ENCODE measurements at regions not wholly inside any gene's neighbourhood (a gene's known extent, or its start where the extent isn't known, plus 50 kb on each side); places are given as distances from the start of the nearest gene placed in this dataset.

DNA sequence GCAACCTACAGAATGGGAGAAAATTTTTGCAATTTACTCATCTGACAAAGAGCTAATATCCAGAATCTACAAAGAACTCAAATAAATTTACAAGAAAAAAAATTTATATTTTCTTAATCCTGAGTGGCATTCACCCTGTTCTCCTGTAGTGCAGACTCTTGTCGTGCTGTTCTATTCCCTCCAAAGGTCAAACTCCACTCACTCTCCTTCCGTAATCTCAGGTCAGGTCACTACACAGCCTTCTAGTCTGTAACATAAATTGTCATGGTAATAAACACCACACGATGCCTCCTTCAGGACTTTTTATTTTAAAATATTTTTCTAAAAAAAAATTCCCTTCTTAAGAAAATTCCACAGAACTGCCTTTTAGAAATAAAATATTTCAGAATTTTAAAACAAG is 417.9 kb upstream of the GCFC2 start:
- TF ChIP-seq POLR2A (IDR thresholded peaks at IDR 0.05) = no peak
- TF ChIP-seq, protein P1, sequence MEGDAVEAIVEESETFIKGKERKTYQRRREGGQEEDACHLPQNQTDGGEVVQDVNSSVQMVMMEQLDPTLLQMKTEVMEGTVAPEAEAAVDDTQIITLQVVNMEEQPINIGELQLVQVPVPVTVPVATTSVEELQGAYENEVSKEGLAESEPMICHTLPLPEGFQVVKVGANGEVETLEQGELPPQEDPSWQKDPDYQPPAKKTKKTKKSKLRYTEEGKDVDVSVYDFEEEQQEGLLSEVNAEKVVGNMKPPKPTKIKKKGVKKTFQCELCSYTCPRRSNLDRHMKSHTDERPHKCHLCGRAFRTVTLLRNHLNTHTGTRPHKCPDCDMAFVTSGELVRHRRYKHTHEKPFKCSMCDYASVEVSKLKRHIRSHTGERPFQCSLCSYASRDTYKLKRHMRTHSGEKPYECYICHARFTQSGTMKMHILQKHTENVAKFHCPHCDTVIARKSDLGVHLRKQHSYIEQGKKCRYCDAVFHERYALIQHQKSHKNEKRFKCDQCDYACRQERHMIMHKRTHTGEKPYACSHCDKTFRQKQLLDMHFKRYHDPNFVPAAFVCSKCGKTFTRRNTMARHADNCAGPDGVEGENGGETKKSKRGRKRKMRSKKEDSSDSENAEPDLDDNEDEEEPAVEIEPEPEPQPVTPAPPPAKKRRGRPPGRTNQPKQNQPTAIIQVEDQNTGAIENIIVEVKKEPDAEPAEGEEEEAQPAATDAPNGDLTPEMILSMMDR (IDR thresholded peaks at IDR 0.05) = no peak
